NCI-H2171 (cell line): ENCODE measurements at regions not wholly inside any gene's neighbourhood (a gene's known extent, or its start where the extent isn't known, plus 50 kb on each side); places are given as distances from the start of the nearest gene placed in this dataset.
A peak's percentile ranks its signal among the peaks of the same experiment; 100 is the strongest.

Experiments
- DNase-seq: peaks from one replicate; lab custom pipeline; 2025; lab: John Stamatoyannopoulos, UW

DNA sequence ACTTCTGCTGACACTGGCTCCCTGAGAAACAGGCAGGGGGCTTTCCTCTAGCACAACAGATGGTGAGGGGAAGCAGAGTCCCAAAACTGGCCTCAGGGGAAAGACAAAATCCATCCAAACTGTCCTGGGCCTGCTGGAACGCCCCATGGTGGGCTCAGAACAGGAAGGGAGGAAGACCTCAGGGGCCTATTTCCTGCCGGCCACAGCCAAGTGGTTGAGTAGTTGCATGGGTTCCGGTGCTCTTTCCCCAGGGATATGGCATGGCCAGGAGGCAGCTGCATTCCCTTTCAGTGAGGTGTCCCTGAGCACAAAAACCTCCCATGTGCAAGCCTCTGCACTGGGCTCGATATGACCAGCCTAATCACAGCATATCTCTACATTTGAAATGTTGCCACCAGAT, 303.0 kb upstream of the IRX5 start:
- DNase-seq = no peak

DNA sequence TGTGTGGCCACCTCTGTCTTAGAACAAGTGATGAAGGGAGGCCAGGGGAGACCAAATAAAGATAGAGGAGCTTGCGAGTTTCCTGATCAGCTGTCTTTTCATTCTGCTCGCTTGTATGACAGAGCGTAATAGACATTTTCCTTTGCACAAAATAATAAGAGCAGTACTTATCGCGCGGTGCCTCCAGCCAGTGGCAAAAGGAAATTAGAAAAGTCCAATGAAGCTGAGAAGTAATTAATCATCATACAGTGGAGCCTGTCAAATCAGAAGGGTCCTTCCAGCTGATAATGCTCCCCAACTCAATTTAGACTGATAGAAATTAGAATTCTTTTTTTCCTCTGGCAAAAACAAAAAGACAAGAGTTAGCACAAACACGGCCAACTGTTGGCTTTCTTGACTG, 307.0 kb upstream of the IRX5 start:
- DNase-seq = no peak

DNA sequence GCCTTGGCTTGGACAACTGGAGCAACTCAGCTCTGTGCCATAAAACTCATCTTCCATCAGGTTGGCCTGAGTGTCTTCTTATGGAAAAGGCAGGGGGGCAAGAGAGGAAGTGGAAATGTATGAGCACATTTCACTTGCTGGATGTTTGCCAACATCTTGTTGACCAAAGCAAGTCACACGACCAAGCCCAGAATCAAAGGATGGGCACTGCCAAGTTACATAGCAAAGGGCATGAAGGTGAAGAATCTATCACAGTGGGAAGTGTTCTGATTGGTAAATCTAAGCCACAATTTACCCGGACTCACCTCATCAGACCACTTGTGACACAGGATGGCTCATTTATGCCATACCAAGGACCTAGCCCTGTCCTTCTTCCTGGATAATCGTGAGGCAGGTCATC, 310.5 kb upstream of the IRX5 start:
- DNase-seq = no peak

DNA sequence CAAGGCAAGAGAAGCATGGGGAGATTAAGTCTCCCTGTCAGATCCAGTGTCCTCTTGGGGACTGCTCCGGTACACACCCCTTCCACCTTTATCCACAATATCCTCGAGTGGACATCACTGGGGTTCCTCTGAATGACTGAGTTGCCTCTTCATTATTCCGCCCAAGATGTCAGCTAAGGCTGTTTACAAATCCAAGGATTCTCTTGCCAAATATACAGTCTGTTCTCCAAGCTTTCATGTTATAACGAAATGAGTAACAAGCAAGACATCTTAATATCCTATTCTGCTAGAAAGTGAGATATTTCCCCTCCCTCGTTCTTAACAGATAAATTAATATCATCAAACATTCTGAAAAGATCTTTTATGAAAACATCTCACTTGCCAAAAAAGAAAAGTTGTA, 314.1 kb upstream of the IRX5 start:
- DNase-seq = no peak

DNA sequence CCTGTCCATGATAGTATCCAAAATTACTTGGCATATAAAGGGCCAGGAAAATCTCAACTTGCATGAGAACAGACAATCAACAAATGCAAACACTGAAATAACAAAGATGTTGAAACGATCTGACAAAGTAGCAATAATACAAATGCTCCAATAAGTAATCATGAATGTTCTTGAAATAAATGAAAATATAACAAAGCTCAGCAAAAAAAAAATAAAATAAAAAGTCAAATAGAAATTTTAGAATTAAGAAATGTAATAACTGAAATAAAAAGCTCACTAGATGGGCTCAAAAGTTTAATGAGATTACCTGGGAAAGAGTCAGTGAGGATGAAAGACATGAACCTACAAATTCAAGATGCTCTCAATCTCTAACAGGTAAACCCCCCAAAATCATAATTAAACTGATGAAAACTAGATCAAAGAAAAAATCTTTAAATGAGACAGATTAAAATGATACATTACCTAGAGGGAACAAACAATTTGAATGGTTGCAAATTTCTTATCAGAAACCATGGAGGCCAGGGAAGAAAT, 319.0 kb upstream of the IRX3 start:
- no peak for DNase-seq

DNA sequence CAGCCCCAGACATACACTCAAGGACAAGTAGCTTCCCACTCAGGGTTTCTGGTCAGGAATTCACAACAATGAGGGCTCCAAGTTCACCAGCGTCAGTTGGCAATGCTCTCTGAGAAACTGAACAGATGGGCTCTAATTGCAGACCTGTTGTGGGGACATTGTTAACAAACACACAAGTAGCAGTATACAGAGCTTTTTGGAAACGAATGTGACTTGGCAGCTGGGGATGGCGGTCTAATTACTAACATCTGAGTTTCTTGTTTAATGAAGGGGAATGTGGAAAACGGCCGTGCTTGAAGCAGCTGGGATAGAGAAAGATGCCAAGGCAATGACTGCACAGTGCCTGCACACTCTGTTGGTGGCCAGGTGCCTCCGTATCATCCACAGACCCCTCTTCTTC, 316.1 kb upstream of the IRX3 start:
- peak; percentile 80 for DNase-seq

DNA sequence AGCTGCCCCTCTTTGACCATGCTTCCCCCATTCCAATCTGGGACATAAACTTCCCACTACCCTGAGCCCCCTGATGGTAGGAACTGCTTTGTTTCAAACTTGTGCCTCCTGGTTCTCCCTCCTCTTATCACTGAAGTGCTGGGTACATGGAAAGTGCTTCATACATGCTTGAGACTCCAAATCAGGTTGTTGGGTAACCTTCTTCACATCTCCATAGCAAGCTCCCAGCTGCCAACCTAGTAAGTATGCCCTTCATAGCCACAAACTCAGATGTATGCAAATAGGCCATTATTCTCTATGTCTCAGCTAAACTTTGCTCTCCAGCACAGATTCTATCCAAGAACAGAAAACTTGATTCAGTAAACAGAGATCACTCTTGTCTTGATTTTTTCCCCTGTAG, 310.6 kb upstream of the IRX3 start:
- no peak for DNase-seq

DNA sequence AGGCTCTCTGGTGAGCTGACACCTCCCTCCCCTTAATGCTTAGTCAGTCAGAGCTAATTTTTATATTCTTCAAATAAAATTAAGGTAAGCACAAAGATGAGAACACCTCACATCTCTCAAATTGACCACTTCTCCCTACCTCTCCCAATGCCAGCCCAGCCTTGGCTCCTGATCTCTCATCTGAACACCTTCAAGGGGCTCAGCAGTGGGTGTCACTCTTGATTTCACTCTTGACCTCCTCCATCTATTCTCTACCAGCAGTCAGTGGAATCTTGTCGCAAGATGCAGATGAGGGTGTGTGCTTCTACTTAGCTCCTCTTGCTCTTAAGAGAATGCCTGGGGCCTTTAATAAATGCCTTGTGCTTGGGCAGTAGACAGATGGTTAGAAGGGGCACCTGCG, 309.0 kb upstream of the IRX3 start:
- no peak for DNase-seq

DNA sequence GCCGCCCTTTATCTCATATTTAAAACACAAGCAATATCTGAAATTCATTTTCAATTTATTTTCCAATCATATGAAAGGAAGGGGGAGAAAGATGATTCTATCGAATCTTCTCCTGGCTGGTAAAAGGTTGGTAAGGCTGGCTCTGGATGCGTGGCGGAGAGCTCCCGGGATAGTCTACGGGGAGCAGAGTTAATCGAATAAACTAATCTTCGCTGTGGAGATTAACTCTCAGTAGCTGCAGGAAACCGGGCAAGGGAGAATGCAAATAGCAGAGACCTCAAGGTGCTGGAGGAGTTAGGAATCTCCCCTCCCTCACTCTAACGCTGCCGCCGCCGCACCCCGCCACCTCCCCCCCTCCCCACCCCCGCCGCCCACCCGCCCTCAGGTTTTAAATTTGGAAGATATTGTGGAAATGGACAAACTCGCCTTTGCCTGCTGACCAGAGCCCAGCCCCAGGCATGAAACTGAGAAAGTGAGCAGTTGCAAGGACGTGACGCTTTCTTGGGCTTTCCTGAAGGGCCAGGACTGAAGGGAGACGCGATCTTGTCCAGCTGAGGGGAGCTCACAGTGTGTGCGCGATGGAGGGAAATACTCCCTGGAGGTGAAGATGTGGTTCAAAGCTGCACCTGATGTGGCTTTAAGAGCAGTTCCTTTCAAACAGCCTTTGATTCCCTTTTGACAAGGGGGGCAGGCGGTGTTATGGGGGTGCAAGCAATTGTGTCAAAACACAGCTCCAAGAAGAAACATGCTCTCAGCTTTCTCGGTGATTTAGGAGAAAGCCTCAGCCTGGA, 308.2 kb upstream of the IRX3 start:
- no peak for DNase-seq

DNA sequence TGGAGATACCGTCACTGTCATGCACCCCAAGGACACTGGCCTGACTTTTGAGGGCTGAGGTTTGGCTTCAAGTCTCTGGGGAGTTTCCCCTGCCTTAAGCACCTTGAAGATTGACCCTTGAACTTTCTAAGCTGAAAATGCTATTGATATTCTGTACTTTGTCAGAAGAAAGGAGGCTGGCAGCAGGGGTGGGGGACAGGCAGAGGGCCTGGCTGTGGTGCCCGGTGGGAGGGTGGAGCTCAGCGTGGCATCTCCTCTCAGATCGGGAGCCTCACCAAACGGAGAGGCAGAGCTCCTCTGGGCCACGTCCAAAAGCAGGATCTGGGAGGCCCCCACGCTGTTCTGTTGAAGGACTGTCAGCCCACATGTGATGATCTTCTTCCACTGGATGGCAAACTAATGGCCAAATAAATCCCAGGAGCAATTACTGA, 305.2 kb upstream of the IRX3 start:
- DNase-seq = no peak

DNA sequence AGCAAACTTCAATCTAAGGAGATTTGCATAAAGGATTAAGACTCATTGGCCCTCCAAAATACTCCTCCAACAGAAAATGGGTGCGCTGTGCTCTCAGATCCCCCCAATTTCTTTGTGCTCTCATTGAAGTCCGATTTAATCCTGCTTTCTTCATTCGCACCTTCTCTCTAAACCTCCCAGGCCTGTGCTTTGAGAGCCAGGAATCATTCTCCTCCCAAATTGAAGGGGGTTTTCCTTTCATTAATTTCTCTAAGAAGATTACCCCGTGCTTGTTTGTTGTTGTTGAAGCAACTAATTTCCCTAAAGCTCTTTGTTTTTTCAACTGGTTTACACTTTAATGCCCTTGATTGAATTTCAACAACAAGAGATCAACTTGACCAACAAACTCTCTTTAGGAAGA, 304.2 kb upstream of the IRX3 start:
- DNase-seq = no peak

DNA sequence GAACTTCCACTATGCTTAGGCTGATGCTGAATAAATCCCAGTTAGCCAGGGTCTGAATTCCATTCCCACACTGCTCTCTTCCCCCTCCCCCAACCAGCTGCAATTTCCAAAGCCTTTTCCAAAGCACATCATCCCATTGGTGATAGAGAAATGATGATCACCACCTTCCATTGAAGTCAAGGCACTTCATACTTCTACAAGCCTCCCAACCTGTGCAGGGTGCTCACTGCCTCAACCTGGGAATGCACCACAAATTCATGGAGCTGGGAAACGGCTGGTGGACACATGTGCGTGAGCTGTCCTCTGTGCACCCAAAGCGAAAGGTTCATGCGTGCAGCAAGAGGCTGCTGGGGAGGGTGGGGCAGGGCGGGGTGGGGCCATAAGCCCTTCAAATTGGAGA, 302.7 kb upstream of the IRX3 start:
- no peak for DNase-seq

DNA sequence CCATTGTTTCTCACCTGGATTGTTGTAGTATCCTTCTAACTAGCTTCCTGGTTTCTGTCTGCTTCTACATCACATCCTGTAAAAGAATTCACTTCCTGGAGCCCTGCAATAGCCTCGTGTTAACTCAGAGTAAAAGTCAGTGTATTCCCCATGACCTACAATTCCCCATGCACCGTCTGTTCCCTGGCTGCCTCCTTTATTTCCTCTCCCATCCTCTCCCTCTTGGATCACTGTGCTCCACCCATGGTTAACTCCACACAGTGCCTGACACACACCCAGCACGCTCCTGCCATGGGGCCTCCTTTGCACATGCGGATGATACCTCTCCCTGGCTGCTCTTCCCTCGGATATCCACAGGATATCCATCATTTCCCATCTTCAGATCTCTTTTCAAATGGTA, 301.4 kb upstream of the IRX3 start:
- no peak for DNase-seq

DNA sequence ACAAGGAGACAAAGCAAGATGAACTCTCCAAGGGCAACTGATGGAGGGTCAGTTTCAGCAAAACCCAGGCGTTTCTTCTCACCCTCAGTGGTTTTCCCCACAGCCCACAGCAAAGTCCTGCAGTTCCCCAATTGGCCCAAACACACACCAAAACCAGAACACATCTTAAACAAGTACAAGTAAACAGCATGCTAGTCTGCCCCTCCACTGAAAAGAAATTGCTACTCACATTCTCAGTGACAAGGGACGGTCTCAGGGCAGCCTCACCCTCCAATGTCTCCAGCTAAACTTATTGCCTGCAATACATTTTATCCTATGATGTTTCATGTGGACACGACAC, 300.6 kb upstream of the IRX3 start:
- no peak for DNase-seq

DNA sequence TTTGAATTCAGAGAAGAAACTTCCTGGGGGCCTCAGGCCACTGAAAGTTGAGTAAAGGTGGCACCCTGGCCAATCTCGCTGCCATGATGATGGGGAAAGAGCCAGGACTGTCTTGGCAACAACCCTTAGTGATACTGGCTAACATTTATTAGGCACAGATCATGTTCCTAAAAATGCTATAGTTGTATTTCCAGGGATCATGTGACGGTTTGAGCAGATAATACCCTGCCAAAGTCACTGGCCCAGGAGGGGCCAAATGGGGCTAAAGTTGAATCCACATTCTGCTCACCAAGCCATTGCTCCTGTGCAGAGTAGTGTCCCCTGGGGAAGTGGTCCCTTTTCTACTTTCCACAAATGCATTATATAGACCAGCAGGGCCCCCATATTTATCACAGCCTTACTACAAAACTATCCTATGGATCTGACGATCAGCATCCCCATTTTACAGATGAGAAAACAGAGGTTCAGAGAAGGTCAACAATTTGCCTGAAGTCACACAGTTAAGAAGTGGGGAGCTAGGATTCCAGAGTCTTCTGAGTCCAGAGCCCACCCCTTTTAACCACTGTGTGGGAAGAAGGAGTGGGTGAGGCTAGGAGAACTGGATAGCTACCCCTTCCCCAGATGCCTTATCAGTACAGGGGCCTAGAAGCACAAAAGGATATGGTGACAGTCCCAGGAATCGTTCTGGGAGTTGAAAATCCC, 300.0 kb upstream of the IRX3 start:
- DNase-seq = no peak

DNA sequence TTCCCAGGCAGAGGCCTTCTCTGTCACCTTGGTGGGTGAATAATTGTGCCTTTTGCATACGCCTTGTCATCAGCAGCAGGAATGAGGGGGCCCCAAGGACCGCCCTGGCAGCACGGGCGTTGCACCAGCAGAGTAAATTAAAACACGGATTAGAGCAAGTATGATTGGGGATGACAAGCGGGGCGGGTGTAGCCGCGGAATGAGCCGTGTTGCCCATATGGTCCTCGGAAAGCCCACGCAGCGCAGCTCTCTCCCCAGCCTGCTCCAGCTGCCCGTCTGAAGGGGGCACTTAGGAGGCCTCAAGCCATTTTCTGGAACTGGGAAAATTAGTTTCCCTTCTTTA, 299.4 kb upstream of the IRX3 start:
- no peak for DNase-seq

DNA sequence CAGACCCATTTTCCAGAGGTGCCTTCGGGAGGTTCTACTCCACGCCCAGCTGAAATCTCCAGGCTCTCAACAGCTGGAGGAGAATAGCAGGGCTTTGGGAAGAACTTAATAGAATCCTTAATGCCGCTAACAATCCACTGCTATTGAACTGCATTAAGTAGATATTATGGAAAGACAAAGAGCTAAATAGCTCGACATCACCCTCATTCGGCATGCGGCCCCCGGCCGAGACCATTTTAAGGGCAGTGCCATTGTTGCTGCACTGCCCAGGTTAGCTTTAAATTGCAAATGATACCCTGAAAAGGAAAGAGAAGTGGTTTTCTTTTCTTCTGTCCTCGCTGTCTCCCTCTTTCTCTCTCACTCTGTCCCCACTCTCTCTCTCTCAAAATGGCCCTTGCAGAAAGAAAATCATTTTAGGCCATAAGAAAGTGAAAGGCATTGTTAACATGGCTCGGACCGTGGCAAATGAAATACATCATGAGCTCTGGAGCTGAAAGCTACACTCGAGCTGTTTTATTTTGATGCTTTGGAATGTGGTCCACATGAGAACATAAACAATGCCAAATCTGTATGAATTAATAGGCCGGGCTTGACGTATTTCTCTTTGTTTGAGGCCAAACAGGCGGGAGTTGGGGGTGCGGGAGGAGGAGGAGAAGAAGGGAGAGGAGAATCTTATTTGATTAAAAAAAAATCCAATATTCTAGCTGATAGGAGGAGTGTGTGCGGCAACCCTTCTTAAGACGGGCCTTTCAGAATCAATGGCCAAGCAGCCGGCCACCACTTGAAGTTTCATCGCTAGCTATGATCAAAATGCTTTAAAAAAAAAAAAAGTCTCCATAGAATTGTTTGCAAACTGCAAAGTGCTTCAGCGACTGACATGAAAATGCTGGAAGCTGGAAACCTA, 298.8 kb upstream of the IRX3 start:
- DNase-seq = no peak

DNA sequence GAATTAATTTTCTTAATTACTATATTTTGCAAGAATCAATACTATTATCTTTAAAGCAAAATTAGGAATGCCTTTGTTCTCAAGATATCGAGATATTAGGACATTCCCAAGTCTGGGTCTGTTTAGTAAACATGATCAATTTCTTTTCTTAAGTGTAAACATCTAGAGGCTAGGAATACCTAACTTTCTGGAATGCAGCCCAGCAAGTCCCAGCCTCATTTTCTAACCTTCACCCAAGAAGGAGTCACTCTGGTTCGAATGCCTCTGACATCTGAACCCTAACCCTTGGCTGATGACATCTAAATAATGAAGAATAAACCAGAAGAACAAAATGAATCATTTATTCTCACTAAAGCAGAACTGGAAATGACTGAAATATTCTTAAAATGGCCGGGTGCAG, 297.5 kb upstream of the IRX3 start:
- no peak for DNase-seq

DNA sequence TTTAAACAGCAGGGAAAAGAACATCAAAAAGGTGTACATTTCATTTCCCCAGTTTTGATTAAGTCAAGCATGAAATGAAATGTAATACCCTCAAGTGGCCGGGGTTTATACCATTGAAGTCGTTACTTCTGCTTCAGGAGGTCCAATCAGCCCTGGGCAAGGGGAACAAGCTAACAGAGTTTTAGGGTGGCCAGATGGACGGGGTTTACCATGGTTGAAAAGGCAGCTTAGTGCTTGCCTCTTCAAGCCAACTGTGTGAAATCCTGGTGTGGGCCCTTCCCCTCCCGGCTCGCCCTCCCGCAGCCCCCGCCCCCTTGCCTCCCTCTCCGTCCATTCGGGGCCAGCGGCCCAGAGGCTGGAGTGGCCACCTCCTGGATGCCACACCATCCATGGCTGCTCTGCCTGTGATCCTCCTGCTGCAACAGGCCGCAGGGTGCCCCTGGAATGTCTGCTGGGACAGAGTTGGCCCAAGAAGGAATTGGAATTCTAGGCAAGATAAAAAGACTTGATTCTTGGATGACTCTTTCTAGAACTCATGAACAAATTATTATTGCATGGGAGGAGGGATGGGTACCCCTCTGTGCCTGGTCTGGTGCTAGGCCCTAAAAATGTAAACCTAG, 296.2 kb upstream of the IRX3 start:
- DNase-seq = peak; percentile 66

DNA sequence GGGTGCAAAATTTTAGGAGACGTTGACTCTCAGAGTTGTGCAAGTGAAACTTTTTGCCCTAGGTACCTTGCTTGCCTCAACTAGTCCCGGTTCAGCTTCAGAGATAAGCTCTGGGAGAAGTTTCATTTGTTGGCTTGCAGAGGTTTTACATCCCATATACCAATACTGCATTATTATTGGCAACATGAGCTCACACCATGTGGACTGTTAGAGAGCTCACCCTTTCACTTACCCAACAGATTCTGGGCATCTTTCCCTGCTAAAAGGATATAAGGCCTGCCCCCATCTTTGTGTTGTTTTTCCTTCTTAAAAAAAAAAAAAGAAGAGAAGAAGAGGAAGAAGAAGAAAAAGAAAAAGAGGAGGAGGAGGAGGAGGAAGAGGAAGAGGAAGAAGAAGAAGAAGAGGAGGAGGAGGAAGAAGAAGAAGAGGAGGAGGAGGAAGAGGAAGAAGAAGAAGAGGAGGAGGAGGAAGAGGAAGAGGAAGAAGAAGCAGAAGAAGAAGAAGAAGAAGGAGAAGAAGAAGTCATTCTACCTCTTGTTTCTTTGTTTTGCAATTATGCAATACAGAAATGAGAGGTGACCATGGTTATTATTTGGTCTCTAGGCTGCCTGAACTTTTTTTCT, 292.6 kb upstream of the IRX3 start:
- DNase-seq = no peak

DNA sequence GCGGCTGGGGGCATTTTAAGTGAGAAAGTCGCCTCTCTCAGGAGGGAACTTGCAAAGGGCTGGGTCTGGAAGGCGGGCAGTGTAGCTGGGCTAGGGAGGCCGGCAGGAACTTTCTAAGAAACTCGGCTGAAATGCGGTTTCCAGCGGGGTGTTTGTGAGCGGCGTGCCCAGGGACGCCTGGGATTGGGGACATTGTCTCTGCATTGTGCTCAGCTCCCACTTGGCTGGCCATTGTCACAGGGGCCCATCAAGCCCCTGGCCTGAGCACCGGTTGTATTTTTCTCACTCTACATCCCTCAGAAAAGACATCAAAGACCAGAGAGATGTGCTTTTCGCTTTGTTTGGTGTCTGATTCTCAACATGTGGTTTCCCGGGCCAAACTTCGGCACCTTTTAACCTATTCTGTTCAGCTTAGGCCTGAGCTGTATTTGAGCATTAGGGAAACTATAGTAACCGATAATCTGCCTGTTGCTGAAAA, 291.1 kb upstream of the IRX3 start:
- no peak for DNase-seq

DNA sequence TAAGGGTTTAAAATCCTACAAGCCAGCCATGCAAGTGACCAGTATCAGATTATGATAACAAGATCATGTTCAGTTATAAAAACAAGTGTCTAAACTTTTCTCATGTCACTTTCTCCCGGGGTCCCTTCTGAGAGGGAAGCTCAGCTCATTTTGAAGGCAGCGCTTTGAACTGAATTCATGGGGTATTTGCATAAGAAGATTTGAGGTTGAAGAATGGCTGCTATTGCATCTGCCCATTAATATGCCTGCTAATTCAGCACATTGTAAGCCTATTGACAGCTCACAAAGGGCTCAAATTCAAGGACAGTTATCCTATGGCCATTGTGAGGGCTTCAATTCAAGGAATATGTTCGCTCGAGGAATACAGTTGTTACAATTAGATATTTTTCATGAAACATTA, 290.2 kb upstream of the IRX3 start:
- no peak for DNase-seq
